GM12865 (cell line): ENCODE measurements at regions not wholly inside any gene's neighbourhood (a gene's known extent, or its start where the extent isn't known, plus 50 kb on each side); places are given as distances from the start of the nearest gene placed in this dataset.

Source experiments
- DNase-seq: peaks from one replicate; pipeline ENCODE4 v3.0.0; 2010; ENCODE audit warnings: low read depth
- H3K4me3 ChIP-seq: 2 replicates; pipeline ENCODE4 v1.5.1; 2011; ENCODE audit warnings: mild to moderate bottlenecking, low read depth, low read length, control low read depth
- TF ChIP-seq, protein P1 (sequence below): IDR thresholded peaks from 2 replicates; pipeline ENCODE4 v1.5.1; 2011; ENCODE audit warnings: low read length, control low read depth, low read depth, inconsistent platforms; ENCODE audit not compliant: insufficient read depth; ENCODE audit errors: missing control alignments

DNA sequence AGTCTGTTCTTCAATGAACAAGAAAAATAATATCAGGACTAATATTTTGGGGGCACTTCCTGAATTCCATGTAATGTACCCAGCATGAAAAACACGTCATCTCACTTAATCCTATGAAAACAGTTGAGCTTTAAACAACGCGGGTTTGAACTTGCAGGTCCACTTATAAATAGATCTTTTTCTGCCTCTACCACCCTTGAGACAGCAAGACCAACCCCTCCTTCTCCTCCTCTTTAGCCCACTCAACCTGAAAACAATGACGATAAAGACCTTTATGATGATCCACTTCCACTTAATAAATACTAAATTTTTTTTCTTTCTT, 203.9 kb upstream of the KRR1 start:
- DNase-seq: no peak
- TF ChIP-seq, protein P1, sequence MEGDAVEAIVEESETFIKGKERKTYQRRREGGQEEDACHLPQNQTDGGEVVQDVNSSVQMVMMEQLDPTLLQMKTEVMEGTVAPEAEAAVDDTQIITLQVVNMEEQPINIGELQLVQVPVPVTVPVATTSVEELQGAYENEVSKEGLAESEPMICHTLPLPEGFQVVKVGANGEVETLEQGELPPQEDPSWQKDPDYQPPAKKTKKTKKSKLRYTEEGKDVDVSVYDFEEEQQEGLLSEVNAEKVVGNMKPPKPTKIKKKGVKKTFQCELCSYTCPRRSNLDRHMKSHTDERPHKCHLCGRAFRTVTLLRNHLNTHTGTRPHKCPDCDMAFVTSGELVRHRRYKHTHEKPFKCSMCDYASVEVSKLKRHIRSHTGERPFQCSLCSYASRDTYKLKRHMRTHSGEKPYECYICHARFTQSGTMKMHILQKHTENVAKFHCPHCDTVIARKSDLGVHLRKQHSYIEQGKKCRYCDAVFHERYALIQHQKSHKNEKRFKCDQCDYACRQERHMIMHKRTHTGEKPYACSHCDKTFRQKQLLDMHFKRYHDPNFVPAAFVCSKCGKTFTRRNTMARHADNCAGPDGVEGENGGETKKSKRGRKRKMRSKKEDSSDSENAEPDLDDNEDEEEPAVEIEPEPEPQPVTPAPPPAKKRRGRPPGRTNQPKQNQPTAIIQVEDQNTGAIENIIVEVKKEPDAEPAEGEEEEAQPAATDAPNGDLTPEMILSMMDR: no peak
- no peak overlapping the region for H3K4me3 ChIP-seq

DNA sequence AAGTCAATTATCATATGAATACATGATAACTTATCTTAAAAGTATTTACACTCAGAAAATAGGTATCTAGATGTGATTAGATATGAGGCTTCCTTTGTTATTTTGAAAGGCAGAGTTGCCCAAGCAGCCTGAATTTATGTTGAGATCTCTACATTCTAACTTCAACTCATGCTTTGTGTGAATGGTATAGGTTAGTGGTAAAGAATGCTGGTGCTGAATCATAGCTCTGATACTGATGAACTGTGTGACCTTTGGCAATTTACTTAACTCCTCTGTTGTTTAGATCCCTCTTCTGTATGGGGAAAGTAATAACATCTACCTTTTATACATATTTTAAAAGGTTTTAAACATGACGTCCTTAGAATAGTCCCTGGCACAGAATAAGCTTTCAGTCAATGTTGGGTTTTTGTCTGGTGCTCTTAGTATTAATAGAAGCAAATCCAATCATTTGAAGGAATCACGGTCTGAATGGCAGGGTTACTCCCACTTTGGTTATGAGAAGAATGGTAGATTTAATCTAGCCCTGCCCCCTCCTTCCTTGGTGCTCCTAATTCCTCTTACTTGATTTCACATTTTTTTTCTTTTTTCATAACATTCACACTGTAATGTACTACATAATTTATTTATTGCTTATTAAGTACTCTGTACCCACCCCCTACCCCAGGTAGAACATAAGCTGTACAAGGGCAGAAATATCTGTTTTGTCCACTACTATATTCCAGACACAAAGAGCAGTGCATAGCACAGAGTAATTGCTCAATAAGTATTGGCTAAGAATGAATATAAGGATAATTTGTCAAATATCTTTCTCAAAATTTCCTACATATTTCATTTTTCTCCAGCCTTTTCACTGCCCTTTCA, 203.3 kb upstream of the KRR1 start:
- DNase-seq: no peak
- TF ChIP-seq, protein P1: no peak
- no peak overlapping the region for H3K4me3 ChIP-seq

DNA sequence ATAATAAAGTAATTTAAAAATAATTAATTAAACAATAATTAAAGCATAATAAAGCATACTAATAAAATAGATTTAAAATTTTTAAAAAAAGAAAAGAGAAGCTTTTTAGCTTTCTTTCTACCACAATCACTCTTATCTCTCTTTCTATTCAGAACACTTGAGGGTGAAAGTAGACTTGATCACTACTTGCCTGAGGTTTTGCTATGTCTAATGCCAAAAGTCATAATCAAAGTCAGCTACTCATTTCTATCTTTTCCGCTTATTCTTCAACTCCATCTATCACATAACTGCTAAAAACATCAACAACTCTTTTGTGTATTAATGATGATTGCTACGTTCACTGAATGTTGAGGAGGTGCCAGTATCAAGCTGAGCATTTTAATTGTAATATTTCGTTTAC, 202.0 kb upstream of the KRR1 start:
- no peak overlapping the region for H3K4me3 ChIP-seq
- TF ChIP-seq, protein P1: no peak
- no peak for DNase-seq

DNA sequence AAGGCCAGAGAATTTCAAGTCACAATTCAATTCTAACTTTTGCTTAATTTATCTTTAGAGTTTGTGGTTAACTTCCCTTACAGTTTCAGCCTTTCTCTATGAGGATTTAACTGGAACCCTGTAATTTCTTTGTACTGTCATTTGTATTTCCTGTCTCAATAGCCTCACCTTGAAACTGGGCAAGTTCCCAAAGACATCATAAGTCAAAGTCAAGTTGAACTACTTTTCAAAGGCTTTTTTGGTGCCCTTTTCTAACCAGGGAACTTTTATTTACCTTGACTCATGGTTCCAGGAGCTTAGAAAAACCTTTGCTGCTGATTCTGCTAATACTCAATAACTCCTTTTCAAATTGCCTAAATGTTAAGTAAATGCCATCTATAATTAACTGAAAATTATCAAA, 200.8 kb upstream of the KRR1 start:
- H3K4me3 ChIP-seq: no peak overlapping the region
- DNase-seq: no peak
- TF ChIP-seq, protein P1: no peak

DNA sequence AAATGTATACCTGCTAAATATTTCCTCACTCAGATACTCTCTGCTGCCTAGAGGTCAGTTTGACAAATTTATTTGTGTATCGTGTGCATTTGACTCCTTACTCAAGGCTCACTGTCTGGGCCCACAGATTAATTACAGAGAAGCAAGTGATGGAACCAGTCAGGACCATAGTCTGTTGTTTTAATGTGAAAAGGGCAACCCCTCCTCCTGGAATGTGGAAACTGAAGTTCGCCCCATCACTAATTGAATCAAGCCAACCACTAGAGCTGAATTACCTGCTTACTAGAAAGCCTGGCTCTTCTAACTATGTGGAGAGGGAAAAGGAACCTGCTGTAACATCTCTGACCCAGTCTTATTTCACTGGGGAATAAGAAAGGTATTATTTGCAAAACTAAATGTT, 199.9 kb upstream of the KRR1 start:
- DNase-seq: no peak
- no peak overlapping the region for H3K4me3 ChIP-seq
- TF ChIP-seq, protein P1: no peak

DNA sequence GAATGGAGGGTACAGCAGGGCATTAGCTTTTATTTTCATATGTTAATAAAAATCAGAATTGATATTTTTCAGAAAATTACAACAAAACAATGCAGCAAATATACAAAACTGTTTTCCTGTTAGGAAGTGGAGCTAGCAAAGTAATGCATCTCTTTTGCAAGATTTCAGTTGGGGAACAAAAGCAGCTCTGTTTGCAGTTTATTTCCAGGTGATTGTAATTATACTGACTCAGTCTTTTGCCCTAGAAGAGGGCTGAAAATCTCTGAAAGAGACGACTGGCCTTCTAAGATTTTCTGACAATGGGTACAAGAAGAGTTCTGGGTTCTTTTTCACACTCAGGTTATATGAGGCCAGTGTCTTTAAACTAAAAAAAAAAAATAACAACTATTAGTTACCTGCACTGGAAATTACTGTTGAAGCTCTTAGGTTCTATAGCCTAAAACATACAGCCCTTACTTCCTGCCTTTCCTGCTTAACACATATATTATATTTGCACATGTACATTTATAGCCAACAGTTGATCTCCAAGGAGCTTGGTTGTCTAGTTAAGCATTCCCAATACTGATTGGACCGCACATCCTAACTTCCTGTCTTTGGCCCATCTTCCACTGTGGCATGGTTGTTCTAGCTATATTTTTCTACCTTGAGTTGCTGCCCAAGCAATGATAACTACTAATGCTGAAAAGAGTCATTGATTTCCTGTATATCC, 199.1 kb upstream of the KRR1 start:
- no peak for DNase-seq
- H3K4me3 ChIP-seq: no peak overlapping the region
- TF ChIP-seq, protein P1: no peak
